K562 (cell line): ENCODE measurements at regions not wholly inside any gene's neighbourhood (a gene's known extent, or its start where the extent isn't known, plus 50 kb on each side); places are given as distances from the start of the nearest gene placed in this dataset.

ENCODE experiments used
- COPS2 ChIP-seq: fragments of 450-650 bp; conservative IDR thresholded peaks from 2 replicates; pipeline ENCODE4 v1.6.1; 2016; ENCODE audit warnings: mild to moderate bottlenecking, moderate library complexity
- KAT8 ChIP-seq: fragments of 450-650 bp; IDR thresholded peaks from 2 replicates; pipeline ENCODE4 v1.6.1; 2016; ENCODE audit warnings: low read depth, mild to moderate bottlenecking
- PHF21A ChIP-seq: fragments of 450-650 bp; IDR thresholded peaks from 2 replicates; pipeline ENCODE4 v1.6.1; 2017; ENCODE audit warnings: low read depth, borderline replicate concordance
- SIN3A ChIP-seq, 2 experiments: fragments of 150-350 bp in 1 of 2; IDR thresholded peaks; 2 replicates each; pipeline ENCODE4 v1.6.1; 2011 to 2016; ENCODE audit warnings: borderline replicate concordance in 2 of 2, low read depth in 2 of 2, low read length in 2 of 2, mild to moderate bottlenecking in 2 of 2, moderate library complexity in 2 of 2; ENCODE audit not compliant: control insufficient read depth in 1 of 2
- SP1 ChIP-seq: sonication (generic); formaldehyde crosslinking; IDR thresholded peaks from 2 replicates; pipeline ENCODE4 v1.8.1; 2022; ENCODE audit warnings: mild to moderate bottlenecking, missing genetic modification reagents
- SP2 ChIP-seq: IDR thresholded peaks from 2 replicates; pipeline ENCODE4 v1.6.1; 2011; ENCODE audit warnings: mild to moderate bottlenecking, low read depth, low read length, moderate library complexity; ENCODE audit not compliant: poor library complexity, severe bottlenecking; ENCODE audit errors: extremely low read depth
- ZSCAN32 ChIP-seq: fragments of 450-650 bp; formaldehyde crosslinking; IDR thresholded peaks from 2 replicates; pipeline ENCODE4 v1.4.0; 2020; ENCODE audit warnings: mild to moderate bottlenecking, moderate library complexity
- TF ChIP-seq, protein P1 (sequence below): IDR thresholded peaks from 3 replicates; pipeline ENCODE4 v1.6.1; 2011; ENCODE audit warnings: borderline replicate concordance, mild to moderate bottlenecking; ENCODE audit not compliant: insufficient read length, insufficient read depth
- TF ChIP-seq, protein P2 (sequence below), 3 experiments: fragments of 200-800 bp in 1 of 3; fragments of 250-450 bp in 1 of 3; fragments of 450-650 bp in 1 of 3; sonication (Bioruptor Pico) in 1 of 3; sonication (Bioruptor generic) in 1 of 3; formaldehyde crosslinking in 1 of 3; IDR thresholded peaks; 2 replicates each; pipeline versions ENCODE4 v1.6.1 to v1.8.0; 2016 to 2022; ENCODE audit warnings: mild to moderate bottlenecking in 2 of 3, missing genetic modification characterization in 2 of 3, missing compliant biosample characterization in 1 of 3, moderate library complexity in 1 of 3

DNA sequence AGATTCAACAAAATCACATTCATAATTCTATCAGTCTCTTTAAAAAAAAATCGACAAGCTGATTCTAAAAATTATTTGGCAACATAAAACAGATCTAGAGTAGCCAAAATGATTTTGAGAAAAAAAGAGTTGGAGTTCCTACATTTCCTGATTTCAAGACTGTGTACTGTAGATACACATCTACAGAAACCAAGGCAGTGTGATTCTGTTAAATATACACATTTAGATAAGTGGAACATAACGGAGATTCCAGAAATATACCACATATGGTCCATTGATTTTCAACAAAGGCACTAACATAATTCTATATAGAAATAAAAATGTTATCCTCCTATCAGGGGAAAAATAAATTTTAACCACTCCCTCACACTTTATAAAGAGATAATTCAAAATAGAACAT is 467.0 kb downstream of the ADRA2A start (continued):
- no peak for TF ChIP-seq SIN3A (IDR thresholded peaks at IDR 0.05; ENCODE audit: borderline replicate concordance in 2 of 2, control insufficient read depth in 1 of 2, low read depth in 2 of 2, low read length in 2 of 2)
- no peak for TF ChIP-seq SP2
- TF ChIP-seq, protein P1, sequence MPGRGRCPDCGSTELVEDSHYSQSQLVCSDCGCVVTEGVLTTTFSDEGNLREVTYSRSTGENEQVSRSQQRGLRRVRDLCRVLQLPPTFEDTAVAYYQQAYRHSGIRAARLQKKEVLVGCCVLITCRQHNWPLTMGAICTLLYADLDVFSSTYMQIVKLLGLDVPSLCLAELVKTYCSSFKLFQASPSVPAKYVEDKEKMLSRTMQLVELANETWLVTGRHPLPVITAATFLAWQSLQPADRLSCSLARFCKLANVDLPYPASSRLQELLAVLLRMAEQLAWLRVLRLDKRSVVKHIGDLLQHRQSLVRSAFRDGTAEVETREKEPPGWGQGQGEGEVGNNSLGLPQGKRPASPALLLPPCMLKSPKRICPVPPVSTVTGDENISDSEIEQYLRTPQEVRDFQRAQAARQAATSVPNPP: no peak
- TF ChIP-seq KAT8: no peak
- TF ChIP-seq, protein P2, sequence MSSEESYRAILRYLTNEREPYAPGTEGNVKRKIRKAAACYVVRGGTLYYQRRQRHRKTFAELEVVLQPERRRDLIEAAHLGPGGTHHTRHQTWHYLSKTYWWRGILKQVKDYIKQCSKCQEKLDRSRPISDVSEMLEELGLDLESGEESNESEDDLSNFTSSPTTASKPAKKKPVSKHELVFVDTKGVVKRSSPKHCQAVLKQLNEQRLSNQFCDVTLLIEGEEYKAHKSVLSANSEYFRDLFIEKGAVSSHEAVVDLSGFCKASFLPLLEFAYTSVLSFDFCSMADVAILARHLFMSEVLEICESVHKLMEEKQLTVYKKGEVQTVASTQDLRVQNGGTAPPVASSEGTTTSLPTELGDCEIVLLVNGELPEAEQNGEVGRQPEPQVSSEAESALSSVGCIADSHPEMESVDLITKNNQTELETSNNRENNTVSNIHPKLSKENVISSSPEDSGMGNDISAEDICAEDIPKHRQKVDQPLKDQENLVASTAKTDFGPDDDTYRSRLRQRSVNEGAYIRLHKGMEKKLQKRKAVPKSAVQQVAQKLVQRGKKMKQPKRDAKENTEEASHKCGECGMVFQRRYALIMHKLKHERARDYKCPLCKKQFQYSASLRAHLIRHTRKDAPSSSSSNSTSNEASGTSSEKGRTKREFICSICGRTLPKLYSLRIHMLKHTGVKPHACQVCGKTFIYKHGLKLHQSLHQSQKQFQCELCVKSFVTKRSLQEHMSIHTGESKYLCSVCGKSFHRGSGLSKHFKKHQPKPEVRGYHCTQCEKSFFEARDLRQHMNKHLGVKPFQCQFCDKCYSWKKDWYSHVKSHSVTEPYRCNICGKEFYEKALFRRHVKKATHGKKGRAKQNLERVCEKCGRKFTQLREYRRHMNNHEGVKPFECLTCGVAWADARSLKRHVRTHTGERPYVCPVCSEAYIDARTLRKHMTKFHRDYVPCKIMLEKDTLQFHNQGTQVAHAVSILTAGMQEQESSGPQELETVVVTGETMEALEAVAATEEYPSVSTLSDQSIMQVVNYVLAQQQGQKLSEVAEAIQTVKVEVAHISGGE (CRISPR knock-in tag; IDR thresholded peaks at IDR 0.05): no peak
- TF ChIP-seq SP1 (CRISPR knock-in tag): no peak
- TF ChIP-seq PHF21A: no peak
- no peak for TF ChIP-seq COPS2
- TF ChIP-seq ZSCAN32: no peak
